ENCODE measurements at regions not wholly inside any gene's neighbourhood (a gene's known extent, or its start where the extent isn't known, plus 50 kb on each side); places are given as distances from the start of the nearest gene placed in this dataset.

DNA sequence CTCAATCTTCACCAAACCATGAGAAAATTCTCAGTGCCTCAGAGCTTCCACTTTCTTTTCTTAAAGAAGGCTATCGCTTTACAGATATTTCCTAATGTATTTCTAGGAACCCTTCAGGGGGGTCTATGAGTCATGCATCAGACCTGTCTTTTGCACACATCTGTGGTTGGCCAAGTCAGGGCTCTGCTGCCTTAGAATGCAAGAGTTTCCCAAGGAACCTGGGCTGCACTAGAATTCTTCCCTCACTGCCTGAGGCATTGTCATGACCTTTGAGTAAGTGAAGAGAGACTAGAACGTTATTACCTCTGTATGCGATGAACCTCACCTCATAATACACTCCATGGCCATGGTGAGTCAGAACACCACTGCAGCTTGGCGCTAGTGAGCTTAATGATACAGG lies 365.0 kb upstream of the ID4 start:
- H3K9me3 ChIP-seq = no peaks in the 10 kb centered on the region
- no peak overlapping the region for H2AFZ ChIP-seq (ENCODE audit: low read depth)
- H3K27me3 ChIP-seq (ENCODE audit: insufficient read depth) = no peaks in the 10 kb centered on the region
- no peaks in the 10 kb centered on the region for H3F3A ChIP-seq (replicated peaks; ENCODE audit: insufficient read depth)
- no peak for DNase-seq
- no peaks in the 10 kb centered on the region for H3K36me3 ChIP-seq (replicated peaks in 1 of 2; ENCODE audit: control insufficient read depth in 1 of 2, insufficient read depth in 2 of 2, low read length in 1 of 2)
- no peaks in the 10 kb centered on the region for H3K4me1 ChIP-seq (ENCODE audit: control insufficient read depth in 1 of 2, insufficient read depth in 2 of 2, low read depth in 1 of 2, low read length in 1 of 2)
- H3K4me3 ChIP-seq (ENCODE audit: low read depth in 2 of 2, low read length in 1 of 2) = no peak overlapping the region
- POLR2A ChIA-PET = no interaction called here
- no peaks in the 10 kb centered on the region for H4K20me1 ChIP-seq (ENCODE audit: insufficient read depth)
- CTCF ChIA-PET = interaction anchor here (1.5 kb wide), 1 partner anchor 9 kb away, joined by 4 read pairs; no protein-coding TSS in a partner anchor
- 24% methylated on average over 4 of the region's 4 CpGs for WGBS (ENCODE audit: low lambda C conversion rate)
- H3K9ac ChIP-seq = no peak overlapping the region
- H3K79me2 ChIP-seq (ENCODE audit: insufficient read depth) = no peaks in the 10 kb centered on the region
- H3K4me2 ChIP-seq = peak overlapping the region; percentile 34; the same call in 1 of the 2 replicates
- H3K9me2 ChIP-seq = no peaks in the 10 kb centered on the region
- peak overlapping the region in 1 of 2 experiments; percentile 45; a peak in 1 of 4 replicates for H3K27ac ChIP-seq (ENCODE audit: low read depth in 2 of 2, low read length in 1 of 2)
- TF ChIP-seq, protein P1, sequence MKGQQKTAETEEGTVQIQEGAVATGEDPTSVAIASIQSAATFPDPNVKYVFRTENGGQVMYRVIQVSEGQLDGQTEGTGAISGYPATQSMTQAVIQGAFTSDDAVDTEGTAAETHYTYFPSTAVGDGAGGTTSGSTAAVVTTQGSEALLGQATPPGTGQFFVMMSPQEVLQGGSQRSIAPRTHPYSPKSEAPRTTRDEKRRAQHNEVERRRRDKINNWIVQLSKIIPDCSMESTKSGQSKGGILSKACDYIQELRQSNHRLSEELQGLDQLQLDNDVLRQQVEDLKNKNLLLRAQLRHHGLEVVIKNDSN (IDR thresholded peaks at IDR 0.05; ENCODE audit: borderline replicate concordance, low read depth) = no peak
- TF ChIP-seq EZH2phosphoT487 (IDR thresholded peaks at IDR 0.05; ENCODE audit: borderline replicate concordance, low read depth) (no peak), USF2 (IDR thresholded peaks at IDR 0.05; ENCODE audit: borderline replicate concordance, low read depth, low read length) (no peak), JUND (IDR thresholded peaks at IDR 0.05) (peak; percentile 33), IRF3 (IDR thresholded peaks at IDR 0.05; ENCODE audit: low read depth, low read length) (no peak), NFIC (IDR thresholded peaks at IDR 0.05; ENCODE audit: borderline replicate concordance) (no peak), FOSL2 (IDR thresholded peaks at IDR 0.05; ENCODE audit: borderline replicate concordance, low read depth) (0 out of 2 replicates have a peak, but pooled peaks have one; percentile 11), NRF1 (IDR thresholded peaks at IDR 0.05; ENCODE audit: low read depth, low read length) (no peak), MAX (IDR thresholded peaks at IDR 0.05; ENCODE audit: low read depth) (no peak), TCF12 (IDR thresholded peaks at IDR 0.05) (peak; percentile 17; the same call in 1 of the 2 replicates)
- TF ChIP-seq, protein P2, sequence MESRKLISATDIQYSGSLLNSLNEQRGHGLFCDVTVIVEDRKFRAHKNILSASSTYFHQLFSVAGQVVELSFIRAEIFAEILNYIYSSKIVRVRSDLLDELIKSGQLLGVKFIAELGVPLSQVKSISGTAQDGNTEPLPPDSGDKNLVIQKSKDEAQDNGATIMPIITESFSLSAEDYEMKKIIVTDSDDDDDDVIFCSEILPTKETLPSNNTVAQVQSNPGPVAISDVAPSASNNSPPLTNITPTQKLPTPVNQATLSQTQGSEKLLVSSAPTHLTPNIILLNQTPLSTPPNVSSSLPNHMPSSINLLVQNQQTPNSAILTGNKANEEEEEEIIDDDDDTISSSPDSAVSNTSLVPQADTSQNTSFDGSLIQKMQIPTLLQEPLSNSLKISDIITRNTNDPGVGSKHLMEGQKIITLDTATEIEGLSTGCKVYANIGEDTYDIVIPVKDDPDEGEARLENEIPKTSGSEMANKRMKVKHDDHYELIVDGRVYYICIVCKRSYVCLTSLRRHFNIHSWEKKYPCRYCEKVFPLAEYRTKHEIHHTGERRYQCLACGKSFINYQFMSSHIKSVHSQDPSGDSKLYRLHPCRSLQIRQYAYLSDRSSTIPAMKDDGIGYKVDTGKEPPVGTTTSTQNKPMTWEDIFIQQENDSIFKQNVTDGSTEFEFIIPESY (IDR thresholded peaks at IDR 0.05; ENCODE audit: borderline replicate concordance, low read depth) = no peak
- TF ChIP-seq, protein P3, sequence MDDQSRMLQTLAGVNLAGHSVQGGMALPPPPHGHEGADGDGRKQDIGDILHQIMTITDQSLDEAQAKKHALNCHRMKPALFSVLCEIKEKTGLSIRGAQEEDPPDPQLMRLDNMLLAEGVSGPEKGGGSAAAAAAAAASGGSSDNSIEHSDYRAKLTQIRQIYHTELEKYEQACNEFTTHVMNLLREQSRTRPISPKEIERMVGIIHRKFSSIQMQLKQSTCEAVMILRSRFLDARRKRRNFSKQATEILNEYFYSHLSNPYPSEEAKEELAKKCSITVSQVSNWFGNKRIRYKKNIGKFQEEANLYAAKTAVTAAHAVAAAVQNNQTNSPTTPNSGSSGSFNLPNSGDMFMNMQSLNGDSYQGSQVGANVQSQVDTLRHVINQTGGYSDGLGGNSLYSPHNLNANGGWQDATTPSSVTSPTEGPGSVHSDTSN (IDR thresholded peaks at IDR 0.05) = peak; percentile 18; the same call in 1 of the 2 replicates
- TF ChIP-seq, protein P4, sequence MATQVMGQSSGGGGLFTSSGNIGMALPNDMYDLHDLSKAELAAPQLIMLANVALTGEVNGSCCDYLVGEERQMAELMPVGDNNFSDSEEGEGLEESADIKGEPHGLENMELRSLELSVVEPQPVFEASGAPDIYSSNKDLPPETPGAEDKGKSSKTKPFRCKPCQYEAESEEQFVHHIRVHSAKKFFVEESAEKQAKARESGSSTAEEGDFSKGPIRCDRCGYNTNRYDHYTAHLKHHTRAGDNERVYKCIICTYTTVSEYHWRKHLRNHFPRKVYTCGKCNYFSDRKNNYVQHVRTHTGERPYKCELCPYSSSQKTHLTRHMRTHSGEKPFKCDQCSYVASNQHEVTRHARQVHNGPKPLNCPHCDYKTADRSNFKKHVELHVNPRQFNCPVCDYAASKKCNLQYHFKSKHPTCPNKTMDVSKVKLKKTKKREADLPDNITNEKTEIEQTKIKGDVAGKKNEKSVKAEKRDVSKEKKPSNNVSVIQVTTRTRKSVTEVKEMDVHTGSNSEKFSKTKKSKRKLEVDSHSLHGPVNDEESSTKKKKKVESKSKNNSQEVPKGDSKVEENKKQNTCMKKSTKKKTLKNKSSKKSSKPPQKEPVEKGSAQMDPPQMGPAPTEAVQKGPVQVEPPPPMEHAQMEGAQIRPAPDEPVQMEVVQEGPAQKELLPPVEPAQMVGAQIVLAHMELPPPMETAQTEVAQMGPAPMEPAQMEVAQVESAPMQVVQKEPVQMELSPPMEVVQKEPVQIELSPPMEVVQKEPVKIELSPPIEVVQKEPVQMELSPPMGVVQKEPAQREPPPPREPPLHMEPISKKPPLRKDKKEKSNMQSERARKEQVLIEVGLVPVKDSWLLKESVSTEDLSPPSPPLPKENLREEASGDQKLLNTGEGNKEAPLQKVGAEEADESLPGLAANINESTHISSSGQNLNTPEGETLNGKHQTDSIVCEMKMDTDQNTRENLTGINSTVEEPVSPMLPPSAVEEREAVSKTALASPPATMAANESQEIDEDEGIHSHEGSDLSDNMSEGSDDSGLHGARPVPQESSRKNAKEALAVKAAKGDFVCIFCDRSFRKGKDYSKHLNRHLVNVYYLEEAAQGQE (IDR thresholded peaks at IDR 0.05; ENCODE audit: low read depth, low read length) = no peak
